ENCODE measurements at regions not wholly inside any gene's neighbourhood (a gene's known extent, or its start where the extent isn't known, plus 50 kb on each side); places are given as distances from the start of the nearest gene placed in this dataset.

GRCh38 chr5:125793470-125793869, 629.7 kb upstream of the GRAMD2B start:
- CTCF ChIA-PET = no interaction called here
- DNase-seq (ENCODE audit: extremely low spot score) = no peak
- POLR2A ChIA-PET = interaction anchor here (0.7 kb wide), 1 partner anchor 1032 kb away, joined by 5 read pairs; no protein-coding TSS in a partner anchor
- TF ChIP-seq CTCF (IDR thresholded peaks at IDR 0.05; ENCODE audit: control extremely low read depth, extremely low read depth, low read depth, missing control alignments) = no peak

- CTCF ChIA-PET = no interaction called here
- no peak for TF ChIP-seq CTCF (IDR thresholded peaks at IDR 0.05; ENCODE audit: control extremely low read depth, extremely low read depth, low read depth, missing control alignments)
- POLR2A ChIA-PET = no interaction called here
- no peak for DNase-seq (ENCODE audit: extremely low spot score)
Observed at GRCh38 chr5:125794922-125795321, 628.3 kb upstream of the GRAMD2B start.

- no peak for TF ChIP-seq CTCF (IDR thresholded peaks at IDR 0.05; ENCODE audit: control extremely low read depth, extremely low read depth, low read depth, missing control alignments)
- POLR2A ChIA-PET = no interaction called here
- DNase-seq (ENCODE audit: extremely low spot score) = no peak
- CTCF ChIA-PET = interaction anchor here (2.0 kb wide), 1 partner anchor 11 kb away, joined by 5 read pairs; no protein-coding TSS in a partner anchor
Observed at GRCh38 chr5:125798307-125798706, 624.9 kb upstream of the GRAMD2B start.

GRCh38 chr5:125812651-125813050, 610.6 kb upstream of the GRAMD2B start:
- DNase-seq (ENCODE audit: extremely low spot score) = no peak
- CTCF ChIA-PET = interaction anchor here (0.9 kb wide), 1 partner anchor 20 kb away, joined by 3 read pairs; no protein-coding TSS in a partner anchor
- POLR2A ChIA-PET = no interaction called here
- TF ChIP-seq CTCF (IDR thresholded peaks at IDR 0.05; ENCODE audit: control extremely low read depth, extremely low read depth, low read depth, missing control alignments) = no peak

GRCh38 chr5:125813221-125813974, 609.8 kb upstream of the GRAMD2B start:
- ChIA-PET POLR2A (no interaction called here), CTCF (interaction anchor here (1.0 kb wide), 1 partner anchor 51 kb away, joined by 4 read pairs; no protein-coding TSS in a partner anchor)
- DNase-seq (ENCODE audit: extremely low spot score) = no peak
- TF ChIP-seq CTCF (IDR thresholded peaks at IDR 0.05; ENCODE audit: control extremely low read depth, extremely low read depth, low read depth, missing control alignments) = no peak

GRCh38 chr5:125814119-125814518, 609.1 kb upstream of the GRAMD2B start:
- DNase-seq (ENCODE audit: extremely low spot score) = no peak
- ChIA-PET CTCF (interaction anchor here (1.0 kb wide), 1 partner anchor 50 kb away, joined by 4 read pairs; no protein-coding TSS in a partner anchor), POLR2A (no interaction called here)
- TF ChIP-seq CTCF (IDR thresholded peaks at IDR 0.05; ENCODE audit: control extremely low read depth, extremely low read depth, low read depth, missing control alignments) = no peak

Data from GM10248 (cell line).